ENCODE measurements at regions not wholly inside any gene's neighbourhood (a gene's known extent, or its start where the extent isn't known, plus 50 kb on each side); places are given as distances from the start of the nearest gene placed in this dataset.

DNA sequence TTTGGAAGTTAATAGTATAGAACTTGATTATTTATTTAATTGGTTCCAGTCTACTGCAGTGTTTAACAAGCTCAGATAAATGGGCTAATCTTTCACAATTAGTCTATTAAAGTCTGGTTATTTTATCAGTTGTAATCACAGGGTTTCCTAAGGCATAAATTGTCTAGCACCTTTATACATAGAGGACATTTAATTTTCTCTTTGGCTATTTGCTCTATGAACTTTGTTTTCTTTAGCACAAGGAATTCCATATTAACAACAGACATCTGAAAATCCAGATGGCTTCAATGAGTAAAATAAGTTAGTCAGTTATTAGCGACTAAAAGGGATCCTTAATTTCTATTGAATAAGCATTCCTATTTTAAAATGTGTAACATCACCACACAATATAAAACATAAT is 1350.8 kb upstream of the SLC10A2 start:
- no peak for DNase-seq (ENCODE audit: low spot score)

DNA sequence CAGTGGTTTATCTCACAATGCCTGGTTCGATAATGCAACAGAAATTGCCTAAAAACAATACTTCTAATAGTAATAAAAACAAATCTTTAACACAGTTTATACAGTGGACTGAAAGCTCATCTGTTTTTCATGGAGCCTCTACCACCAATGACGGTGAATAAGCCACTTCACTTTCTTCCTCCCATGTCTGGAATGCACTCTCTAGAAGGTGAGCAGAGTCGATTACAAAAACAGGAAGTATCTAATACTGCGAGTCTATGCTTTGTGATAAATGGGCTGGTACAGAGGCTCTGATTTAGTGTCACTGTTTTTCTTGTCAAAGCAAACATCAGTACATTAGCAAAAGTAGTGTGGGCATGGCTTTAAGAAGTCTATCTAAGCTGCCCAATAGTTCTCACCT is 1348.6 kb upstream of the SLC10A2 start:
- DNase-seq (ENCODE audit: low spot score) = no peak

DNA sequence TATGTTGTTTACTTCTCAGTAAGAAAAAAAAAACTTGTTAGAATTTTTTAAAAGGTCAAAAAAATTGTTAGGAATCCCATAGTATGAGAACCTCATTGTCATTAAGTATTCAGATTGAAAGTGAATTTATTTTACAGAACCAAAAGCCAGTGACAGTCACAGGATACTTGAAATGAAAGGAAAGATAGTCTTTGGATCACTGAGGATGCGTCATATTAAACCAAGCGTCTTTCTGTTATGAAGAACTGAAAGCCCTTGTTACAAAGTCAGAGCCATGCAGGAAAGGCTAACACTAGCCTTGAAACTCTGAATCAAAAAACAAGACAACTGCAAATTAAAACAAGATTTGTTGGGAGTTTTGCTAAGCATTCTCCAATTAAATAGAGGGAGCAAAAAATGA is 1348.0 kb upstream of the SLC10A2 start:
- DNase-seq (ENCODE audit: low spot score) = no peak

DNA sequence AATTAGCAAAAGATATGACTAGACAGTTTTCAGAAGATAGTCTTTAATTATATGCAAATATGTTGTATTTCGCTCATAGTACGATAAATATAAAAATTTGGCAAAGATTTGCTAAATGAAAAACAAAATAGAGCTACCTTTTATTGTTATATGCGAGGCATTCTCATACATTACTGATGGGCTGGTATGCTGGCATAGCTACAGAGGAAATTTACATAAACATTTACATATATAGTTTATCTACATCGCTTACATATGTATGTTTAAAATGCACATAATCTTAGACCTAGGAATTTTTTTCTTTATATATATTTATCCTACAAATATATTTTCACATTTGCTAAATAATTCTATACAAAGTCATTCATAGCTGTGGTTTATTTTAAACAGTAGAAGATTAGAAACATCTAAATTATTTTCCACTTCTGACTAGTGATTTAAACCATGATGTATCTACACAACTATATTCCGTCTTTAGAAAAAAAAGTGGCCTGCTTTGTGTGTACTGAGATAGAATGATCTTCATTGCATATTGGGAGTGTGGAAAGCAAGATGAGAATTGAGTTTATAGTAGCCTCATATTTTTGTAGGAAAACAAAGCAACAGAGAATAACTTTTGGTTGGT is 1345.0 kb upstream of the SLC10A2 start:
- no peak for DNase-seq (ENCODE audit: low spot score)

DNA sequence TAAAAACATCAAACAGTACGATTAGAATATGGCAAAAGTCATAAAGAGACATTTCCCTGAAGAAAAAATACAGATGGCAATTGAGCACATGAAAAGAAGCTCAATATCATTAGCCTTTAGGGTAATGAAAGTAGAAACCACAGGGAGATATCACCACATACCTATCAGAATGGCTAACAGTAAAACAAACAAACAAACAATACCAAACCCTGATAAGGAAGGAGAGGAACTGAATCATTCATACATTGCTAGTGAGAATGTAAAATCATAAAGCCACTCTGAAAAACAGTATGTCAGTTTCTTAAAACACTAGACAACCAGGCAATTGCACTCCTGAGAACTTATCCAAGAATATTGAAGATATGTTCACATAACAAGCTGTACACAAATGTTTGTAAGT is 1342.5 kb upstream of the SLC10A2 start:
- DNase-seq (ENCODE audit: low spot score) = no peak

DNA sequence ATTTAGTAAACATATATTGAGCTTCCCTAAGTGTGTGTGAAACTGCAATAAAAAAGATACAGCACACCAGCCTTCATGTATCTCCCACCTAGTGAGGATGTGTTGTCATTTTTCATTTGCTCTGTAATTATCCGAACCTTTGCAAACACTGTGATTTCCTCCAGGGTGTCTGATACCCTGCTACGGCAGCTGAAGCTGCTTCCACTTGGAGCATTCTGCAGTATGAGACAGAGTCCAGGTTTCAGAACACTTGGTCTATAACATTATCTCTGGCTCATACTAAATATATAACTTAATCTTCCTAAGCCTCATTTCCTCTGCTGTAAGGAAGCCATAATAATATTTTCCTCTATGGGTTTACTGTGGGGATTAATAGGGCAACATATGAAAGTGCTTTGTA is 1338.1 kb upstream of the SLC10A2 start:
- DNase-seq (ENCODE audit: low spot score) = no peak

DNA sequence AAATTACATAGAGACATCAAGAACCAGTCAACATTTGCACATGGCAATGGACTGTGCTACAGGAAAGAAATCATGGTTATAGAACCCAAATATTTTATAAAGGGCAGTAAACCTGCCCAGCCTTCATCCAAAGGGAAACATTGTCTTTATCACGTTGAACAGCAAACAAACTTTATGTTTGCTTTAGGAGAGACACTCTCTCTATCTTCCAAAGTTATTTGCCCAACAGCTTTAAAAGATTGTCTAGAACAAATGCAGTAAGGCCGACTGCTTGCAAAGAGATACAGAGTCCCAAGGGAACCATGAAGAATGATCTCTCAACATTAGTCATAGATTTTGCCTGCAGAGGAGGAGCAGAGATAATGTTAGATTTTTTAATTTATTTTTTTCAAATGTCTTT is 1323.5 kb upstream of the SLC10A2 start:
- DNase-seq (ENCODE audit: low spot score) = no peak

DNA sequence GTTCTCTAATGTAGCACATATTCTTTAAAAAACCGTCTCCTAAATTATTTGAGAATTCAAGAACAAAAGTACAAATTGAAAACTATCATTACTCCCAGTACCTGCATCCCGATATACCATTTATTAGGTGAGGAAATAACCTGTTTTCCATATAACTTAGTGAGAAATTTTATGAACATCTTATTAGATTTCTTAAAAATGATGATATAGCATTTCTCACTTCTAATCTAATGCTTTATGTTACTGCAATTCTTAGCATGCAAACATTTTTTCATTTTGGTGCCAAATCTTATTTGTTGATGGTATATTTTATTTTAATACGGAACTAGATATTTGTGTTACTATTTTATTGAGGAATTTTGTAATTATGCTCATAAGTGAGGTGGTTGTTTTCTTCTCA is 1321.3 kb upstream of the SLC10A2 start:
- no peak for DNase-seq (ENCODE audit: low spot score)

DNA sequence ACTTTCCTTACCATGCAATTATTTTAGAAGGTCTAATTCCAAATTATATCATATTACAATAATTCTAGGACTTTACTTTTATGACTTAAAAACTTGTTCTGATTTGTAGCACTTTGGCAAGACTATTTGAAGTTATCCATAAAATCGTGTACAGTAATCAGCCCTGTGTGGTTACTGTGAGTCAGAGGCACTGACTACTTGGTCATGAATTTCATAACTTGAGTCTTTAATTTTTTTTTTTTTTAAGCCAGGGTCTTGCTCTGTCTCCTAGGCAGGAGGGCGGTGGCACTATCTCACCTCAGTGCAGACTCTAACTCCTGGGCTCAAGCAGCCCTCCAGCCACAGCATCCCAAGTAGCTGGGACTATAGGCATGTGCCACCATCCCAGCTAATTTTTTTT is 1319.2 kb upstream of the SLC10A2 start:
- DNase-seq (ENCODE audit: low spot score) = peak; percentile 9

DNA sequence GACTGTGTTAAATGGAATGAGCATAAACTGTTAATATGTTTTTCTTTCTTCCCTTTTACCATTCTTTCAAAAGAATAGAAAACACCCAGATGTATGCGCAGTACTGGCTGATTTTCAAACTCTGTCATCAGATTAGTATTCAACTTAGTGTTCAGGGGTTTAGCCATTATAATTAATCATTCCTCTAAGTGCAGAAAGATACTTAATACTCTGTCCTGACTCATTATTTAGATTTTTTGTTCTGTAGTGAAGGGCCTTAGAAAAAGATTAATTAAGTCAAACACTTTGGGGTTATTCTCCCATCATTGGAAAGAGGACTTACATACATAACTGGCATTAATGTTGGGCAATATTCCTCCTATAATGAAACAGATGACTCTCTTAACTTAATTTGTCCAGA is 1316.7 kb upstream of the SLC10A2 start:
- no peak for DNase-seq (ENCODE audit: low spot score)

DNA sequence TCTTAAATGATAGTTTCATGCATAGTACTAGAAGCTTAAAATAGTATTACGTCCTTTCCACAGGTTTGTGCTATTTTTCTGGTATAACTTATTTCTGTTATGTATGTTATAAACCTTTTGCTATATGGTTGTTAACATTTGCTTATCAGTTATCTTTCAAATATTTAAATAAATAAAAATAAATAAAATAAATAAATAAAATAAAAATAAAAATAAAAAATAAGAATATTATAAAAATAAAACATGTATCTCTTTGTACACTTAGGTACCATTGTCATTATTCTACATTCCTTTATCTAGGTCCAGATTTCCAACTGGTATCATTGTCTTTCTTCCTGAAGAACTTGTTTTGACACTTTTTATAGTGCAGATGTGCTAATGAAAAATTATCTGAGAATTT is 1310.4 kb upstream of the SLC10A2 start:
- DNase-seq (ENCODE audit: low spot score) = no peak

DNA sequence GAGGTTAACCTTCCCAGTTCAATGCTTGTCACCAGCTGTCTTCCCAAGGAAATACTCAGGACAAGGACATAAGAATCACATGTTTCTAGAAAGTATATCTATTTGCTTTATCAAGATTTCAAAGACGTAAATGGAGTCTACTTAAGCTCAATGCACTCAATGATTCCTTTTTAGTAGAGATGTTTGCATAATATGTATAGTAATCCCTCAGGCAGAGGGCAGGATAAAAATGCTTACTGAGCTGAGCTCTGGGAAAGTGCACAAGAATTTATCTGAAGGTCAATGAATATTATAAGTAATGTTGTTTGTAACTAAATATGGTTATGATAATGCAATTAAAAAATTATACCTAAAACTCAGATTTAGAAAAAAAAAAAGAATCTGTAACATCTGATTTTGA is 1309.4 kb upstream of the SLC10A2 start:
- DNase-seq (ENCODE audit: low spot score) = no peak

DNA sequence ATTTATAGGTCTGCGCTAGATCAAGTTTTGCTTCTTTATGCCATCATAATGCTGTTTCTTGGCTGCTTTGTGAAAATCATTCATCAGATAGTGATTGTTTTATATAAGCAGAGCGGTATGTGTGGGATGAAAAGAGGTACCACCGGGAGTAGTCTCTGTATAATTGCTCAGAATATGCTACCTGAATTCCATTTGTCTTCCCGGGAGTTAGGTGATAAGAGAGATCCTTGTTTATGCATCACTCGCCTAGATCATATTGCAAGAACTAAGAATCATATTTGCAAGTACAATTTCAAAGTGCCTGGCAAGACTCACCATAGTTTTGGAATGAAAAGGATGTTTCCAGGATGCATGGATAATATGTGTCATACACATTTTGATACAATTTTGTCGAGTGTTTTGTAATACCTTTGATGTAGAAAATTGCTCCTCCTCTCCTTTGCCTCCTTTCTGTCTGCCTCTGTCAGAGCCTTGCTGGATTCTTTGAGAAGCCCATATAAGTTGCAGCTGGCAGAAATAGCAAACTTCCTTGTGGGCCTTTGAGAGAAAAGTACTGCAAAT is 1306.0 kb upstream of the SLC10A2 start:
- DNase-seq (ENCODE audit: low spot score) = no peak

DNA sequence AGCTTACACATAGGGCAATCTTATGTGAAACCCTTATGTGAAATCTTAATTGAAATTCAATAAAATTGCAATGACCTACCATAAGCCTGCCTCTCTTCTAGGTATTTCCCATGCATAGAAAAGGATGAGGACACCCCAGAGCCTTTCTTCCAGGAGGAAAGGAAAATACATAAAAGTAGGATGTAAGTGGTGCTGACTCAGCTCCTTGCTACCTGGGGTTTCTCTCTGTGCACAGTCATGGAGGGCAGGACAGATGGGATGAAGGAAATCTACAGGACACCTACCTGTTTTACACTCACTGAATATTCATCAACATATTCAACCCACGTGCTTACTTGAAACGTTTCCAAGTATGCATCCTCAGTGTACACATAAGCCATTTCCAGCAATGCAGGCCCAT is 1299.2 kb upstream of the SLC10A2 start:
- no peak for DNase-seq (ENCODE audit: low spot score)

DNA sequence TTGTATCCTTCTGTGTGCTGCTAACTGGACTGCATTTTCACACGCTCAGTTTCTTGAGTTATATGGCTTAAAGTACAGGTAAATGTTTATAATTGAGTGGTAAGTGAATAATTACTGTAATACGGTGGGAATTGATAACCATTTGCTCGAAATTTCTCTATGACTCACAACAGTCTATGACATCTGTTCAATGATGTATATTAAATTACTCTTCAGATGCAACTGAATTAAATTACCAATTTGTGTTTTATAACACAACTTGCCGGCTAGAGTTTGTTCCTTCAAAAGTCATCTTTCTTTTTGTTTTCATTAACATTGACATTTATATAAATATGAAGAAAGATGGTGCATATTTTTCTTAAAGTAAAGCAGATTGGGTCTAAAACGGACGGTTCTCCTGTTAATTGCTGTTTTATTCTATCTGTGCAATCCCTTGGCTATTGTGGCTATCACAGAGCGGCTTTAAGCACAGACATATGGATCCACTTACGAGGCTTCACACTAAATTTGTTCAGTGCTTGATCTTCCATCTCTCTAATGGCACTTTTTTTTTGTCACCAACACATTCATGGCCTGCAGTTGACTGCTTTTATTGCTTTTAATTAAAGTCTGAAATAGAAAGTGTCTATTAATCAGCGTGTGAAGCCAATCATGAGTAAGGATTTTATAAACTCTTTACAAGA is 1291.6 kb upstream of the SLC10A2 start:
- no peak for DNase-seq (ENCODE audit: low spot score)

DNA sequence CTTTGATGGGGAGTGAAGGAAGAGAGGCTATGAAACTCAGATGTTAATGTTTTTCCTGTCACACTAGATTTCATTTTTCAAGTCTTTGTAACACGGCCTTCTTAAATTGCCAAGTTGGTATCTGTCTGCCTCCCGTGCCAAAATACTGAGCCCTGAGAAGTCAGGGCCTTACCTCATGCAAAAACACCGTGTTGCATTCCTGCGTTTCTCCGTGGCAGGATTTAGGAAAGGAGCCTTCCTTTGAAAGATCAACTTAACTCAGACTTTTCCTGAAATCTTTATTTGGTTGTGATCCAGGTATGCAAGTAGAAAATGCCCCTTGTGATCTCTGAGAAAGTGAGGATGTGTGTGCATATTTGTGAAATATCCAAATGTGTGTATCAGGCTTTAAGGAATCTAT is 1291.0 kb upstream of the SLC10A2 start:
- no peak for DNase-seq (ENCODE audit: low spot score)

DNA sequence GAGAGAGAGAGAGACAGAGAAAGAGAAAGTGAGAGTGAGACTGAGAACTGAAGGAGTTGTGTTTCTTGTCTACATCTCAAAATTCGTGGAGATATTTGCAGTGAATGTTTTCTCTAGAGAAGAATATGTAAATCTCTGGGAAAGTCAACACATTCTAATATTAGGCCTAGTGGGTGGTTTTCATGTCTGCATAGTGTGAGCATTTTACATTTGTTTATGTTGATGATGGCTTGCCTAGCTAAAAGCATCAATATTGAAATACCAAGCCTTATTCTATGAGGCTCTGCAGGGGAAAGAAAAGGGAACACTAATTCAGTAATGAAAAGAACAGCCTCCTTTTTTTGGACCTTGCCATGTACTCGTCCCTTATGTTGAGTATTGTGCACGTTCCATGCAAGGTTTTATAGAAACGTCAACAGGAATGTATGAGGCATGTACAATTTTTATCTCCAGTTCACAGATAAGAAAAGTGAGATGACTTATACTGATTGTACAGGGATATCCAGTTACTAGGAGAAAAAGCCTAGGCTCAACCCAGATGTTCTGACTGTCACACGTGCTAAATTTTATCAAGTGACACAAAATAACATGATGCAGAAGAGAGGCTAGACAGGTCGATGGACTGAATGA is 1288.9 kb upstream of the SLC10A2 start:
- no peak for DNase-seq (ENCODE audit: low spot score)

DNA sequence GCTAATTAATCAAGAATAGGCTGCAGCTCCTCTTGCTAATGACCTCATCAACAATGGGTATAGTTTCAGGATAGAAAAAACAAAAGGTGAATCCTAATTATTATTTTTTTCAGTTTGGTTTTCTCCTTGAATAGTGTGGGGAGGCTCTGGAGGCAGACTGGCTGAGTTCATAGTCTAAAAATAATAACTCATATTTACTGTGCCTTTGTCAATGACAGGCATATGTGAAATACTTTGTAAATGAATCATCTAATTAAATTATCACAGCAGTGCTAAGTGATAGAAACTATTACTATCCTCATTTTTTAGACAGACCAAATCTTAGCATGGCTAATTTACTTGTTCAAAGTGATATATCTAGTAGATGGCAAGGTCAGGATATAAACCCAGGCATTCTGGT is 1261.0 kb upstream of the SLC10A2 start:
- peak; percentile 26 for DNase-seq (ENCODE audit: low spot score)

DNA sequence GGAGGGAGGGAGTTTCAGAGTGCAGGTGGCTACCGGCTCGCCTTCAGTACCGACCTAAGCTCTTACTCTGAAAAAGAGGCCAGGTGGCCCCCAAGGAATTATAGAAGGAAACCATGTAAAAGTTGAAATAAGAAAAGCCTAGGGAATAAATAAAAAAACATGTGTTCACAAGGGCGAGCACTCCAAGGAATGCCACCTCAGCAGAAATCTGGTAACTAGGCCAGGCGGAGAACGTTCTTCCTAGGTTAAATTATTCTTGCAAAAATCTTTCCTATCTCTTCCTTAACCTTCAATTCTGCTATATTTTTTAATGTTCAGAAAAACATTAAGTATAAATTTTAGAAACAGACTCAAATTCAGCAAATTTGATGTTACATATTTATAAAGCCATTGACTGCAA is 1260.3 kb upstream of the SLC10A2 start:
- DNase-seq (ENCODE audit: low spot score) = no peak

DNA sequence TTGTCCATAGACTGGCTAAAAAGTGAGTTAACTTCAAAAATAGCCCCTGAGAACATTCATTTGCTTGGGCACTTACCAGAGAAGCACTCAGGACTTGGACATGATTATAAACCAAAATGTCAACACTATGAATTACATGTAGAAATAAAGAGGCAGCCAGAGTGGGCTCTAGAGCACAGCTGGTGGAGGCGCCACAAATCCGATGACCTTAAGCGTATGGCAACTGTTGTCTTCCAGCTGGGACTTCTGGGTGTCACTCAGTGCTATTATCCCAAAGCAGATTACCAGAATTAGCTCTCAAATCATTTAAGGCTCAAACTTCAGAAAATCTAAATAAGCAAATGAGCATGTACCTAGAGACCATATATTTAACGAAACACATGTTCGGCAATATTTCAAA is 1255.5 kb upstream of the SLC10A2 start:
- DNase-seq (ENCODE audit: low spot score) = no peak

DNA sequence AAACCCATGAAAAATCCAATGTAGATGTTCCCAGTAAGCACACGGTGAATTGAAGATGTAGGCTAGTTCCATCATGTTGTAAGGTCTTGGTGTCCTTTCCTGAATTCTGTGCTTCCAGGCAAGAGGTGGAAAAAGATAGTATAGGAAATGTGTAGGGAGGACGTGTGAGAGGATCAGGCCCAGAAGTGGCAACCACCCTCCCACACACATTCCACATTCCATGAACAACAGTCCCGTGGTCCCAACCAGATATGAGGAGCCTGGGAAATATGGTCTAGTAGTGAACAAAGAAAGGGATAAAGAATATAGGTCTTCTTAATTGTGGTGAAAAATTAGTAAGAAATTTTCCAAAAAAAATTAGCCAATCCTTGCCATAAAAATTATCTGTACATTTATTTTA is 1254.2 kb upstream of the SLC10A2 start:
- DNase-seq (ENCODE audit: low spot score) = no peak

DNA sequence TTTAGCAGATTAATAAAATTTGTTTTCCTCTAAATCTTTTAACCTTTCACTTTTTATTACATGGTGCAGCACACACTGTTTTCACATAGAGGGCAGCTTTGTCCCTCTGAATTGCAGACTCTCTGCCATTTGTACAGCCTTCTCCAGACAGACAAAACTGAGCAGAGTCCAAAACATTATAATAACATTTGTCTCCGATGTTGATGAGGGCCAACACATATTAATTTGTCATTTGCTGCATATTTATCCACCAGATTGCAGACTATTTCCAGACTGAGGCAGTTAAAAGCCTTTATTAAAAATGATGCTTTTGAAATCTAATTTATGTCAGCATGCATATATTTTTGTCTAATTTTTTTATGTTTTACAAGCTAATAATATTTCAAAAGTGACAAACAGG is 1251.9 kb upstream of the SLC10A2 start:
- DNase-seq (ENCODE audit: low spot score) = peak; percentile 39

DNA sequence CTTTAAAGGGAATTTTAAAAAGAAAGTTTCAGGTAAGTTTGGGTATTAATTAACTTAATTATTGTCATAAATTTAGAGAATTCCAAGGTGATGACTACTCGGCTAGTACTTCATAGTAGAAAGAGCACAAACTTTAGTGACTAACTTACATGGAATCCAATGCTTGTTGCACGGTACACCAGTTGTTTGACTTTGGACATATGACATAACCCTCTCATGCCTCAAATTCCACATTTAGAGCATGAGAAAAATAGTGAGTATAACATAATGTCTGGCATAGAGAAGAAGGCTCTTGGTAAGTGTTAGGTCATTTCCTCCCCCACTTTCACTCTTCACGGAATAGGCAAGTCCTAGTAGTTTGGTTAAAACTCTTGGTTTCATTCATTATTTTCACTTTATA is 1249.4 kb upstream of the SLC10A2 start:
- DNase-seq (ENCODE audit: low spot score) = peak; percentile 82
